ENCODE measurements at regions not wholly inside any gene's neighbourhood (a gene's known extent, or its start where the extent isn't known, plus 50 kb on each side); places are given as distances from the start of the nearest gene placed in this dataset.
"Not testable (repeated sequence)": the region's sequence is repeated elsewhere in the genome, so short reads cannot be mapped to it uniquely, and the experiment has no call there.

GRCh38 chr1:101448018-101448417 lies 211.2 kb downstream of the S1PR1 start:
- POLR2A ChIA-PET, result no interaction called here
- Mint-ChIP-seq H3K27ac (no peak overlapping the region), H3K36me3 (no peaks in the 10 kb centered on the region), H3K4me1 (peaks cover 2 to 21% (median 19%) of the 10 kb centered on the region in 4 donors), H3K27me3 (peaks cover 3 to 11% (median 9%) of the 10 kb centered on the region in 5 donors), H3K4me3 (no peak overlapping the region), H3K9me3 (no peaks in the 10 kb centered on the region)
- no peak for DNase-seq
- no peak for ATAC-seq

- Mint-ChIP-seq H3K4me1 (peaks cover 12 to 36% (median 32%) of the 10 kb centered on the region in 4 donors), H3K27me3 (peaks cover 3 to 11% (median 9%) of the 10 kb centered on the region in 5 donors), H3K27ac (peak overlapping the region in 1 of 10 donors; percentile 9)
- H3K36me3 Mint-ChIP-seq, DNase-seq, ATAC-seq, POLR2A ChIA-PET, H3K9me3 Mint-ChIP-seq, H3K4me3 Mint-ChIP-seq: not testable (repeated sequence)
Observed at GRCh38 chr1:101450691-101451090, 213.9 kb downstream of the S1PR1 start.

GRCh38 chr1:101451888-101452287 lies 215.1 kb downstream of the S1PR1 start:
- Mint-ChIP-seq H3K27ac (peak overlapping the region in 3 of 10 donors; percentile 9 to 66 (median 34)), H3K9me3 (no peaks in the 10 kb centered on the region), H3K27me3 (peaks cover 3 to 10% (median 6%) of the 10 kb centered on the region in 5 donors), H3K4me3 (no peak overlapping the region), H3K4me1 (peaks cover 12 to 36% (median 32%) of the 10 kb centered on the region in 4 donors), H3K36me3 (no peaks in the 10 kb centered on the region)
- ATAC-seq (peak in 1 of 2 donors; percentile 30), DNase-seq (no peak)
- POLR2A ChIA-PET, result no interaction called here

GRCh38 chr1:101452825-101453224 lies 216.0 kb downstream of the S1PR1 start:
- Mint-ChIP-seq H3K4me3 (peak overlapping the region in 2 of 10 donors; percentile 19 to 70), H3K27ac (peak overlapping the region in 5 of 10 donors; percentile 10 to 79 (median 49)), H3K36me3 (no peaks in the 10 kb centered on the region), H3K27me3 (peaks cover 0 to 7% (median 0%) of the 10 kb centered on the region in 5 donors), H3K9me3 (no peaks in the 10 kb centered on the region), H3K4me1 (peaks cover 12 to 36% (median 32%) of the 10 kb centered on the region in 4 donors)
- ATAC-seq (no peak), DNase-seq (no peak)
- POLR2A ChIA-PET, result no interaction called here

GRCh38 chr1:101453844-101454243 lies 217.0 kb downstream of the S1PR1 start:
- H3K27ac Mint-ChIP-seq, result peak overlapping the region in 9 of 10 donors; percentile 10 to 86 (median 68)
- DNase-seq (peak in 1 of 10 donors; percentile 2), ATAC-seq (peak in 1 of 2 donors; percentile 51)
- POLR2A ChIA-PET, result no interaction called here
- H3K4me3 Mint-ChIP-seq, result peak overlapping the region in 9 of 10 donors; percentile 8 to 70 (median 40)
- H3K36me3 Mint-ChIP-seq, result no peaks in the 10 kb centered on the region
- H3K27me3 Mint-ChIP-seq, result peaks cover 0 to 3% (median 0%) of the 10 kb centered on the region in 5 donors
- no peaks in the 10 kb centered on the region for H3K9me3 Mint-ChIP-seq
- H3K4me1 Mint-ChIP-seq, result peaks cover 12 to 36% (median 32%) of the 10 kb centered on the region in 4 donors

- H3K9me3 Mint-ChIP-seq, result no peaks in the 10 kb centered on the region
- H3K4me1 Mint-ChIP-seq, result peaks cover 12 to 36% (median 32%) of the 10 kb centered on the region in 4 donors
- peaks cover 0 to 3% (median 0%) of the 10 kb centered on the region in 5 donors for H3K27me3 Mint-ChIP-seq
- H3K36me3 Mint-ChIP-seq, result no peaks in the 10 kb centered on the region
- H3K4me3 Mint-ChIP-seq, result no peak overlapping the region
- H3K27ac Mint-ChIP-seq, result peak overlapping the region in 2 of 10 donors; percentile 3 to 33
- ATAC-seq (no peak), DNase-seq (no peak)
- POLR2A ChIA-PET, result no interaction called here
Observed at GRCh38 chr1:101455166-101455565, 218.3 kb downstream of the S1PR1 start.

GRCh38 chr1:101460739-101461138 lies 223.9 kb downstream of the S1PR1 start:
- Mint-ChIP-seq H3K27me3 (peaks cover 0 to 3% (median 0%) of the 10 kb centered on the region in 5 donors), H3K9me3 (peaks cover 0 to 3% (median 0%) of the 10 kb centered on the region in 9 donors), H3K36me3 (peaks cover 0 to 2% (median 0%) of the 10 kb centered on the region in 3 donors), H3K4me3 (no peak overlapping the region), H3K27ac (no peak overlapping the region), H3K4me1 (no peaks in the 10 kb centered on the region)
- POLR2A ChIA-PET, result no interaction called here
- ATAC-seq (no peak), DNase-seq (no peak)

- peaks cover 0 to 3% (median 0%) of the 10 kb centered on the region in 9 donors for H3K9me3 Mint-ChIP-seq
- POLR2A ChIA-PET, result no interaction called here
- ATAC-seq (no peak), DNase-seq (no peak)
- H3K36me3 Mint-ChIP-seq, result peaks cover 0 to 2% (median 0%) of the 10 kb centered on the region in 3 donors
- H3K27ac Mint-ChIP-seq, result no peak overlapping the region
- no peak overlapping the region for H3K4me3 Mint-ChIP-seq
- no peaks in the 10 kb centered on the region for H3K27me3 Mint-ChIP-seq
- H3K4me1 Mint-ChIP-seq, result no peaks in the 10 kb centered on the region
Observed at GRCh38 chr1:101463195-101463594, 226.4 kb downstream of the S1PR1 start.

GRCh38 chr1:101465941-101466340 lies 229.1 kb downstream of the S1PR1 start:
- H3K27ac Mint-ChIP-seq, result no peak overlapping the region
- POLR2A ChIA-PET, result no interaction called here

GRCh38 chr1:101474039-101474665 lies 237.3 kb downstream of the S1PR1 start:
- DNase-seq (no peak), ATAC-seq (no peak)
- Mint-ChIP-seq H3K36me3 (peaks cover 0 to 20% (median 16%) of the 10 kb centered on the region in 3 donors), H3K27ac (no peak overlapping the region), H3K9me3 (peaks cover 7 to 31% (median 21%) of the 10 kb centered on the region in 9 donors), H3K4me3 (no peak overlapping the region), H3K27me3 (peaks cover 0 to 7% (median 0%) of the 10 kb centered on the region in 5 donors), H3K4me1 (peaks cover 0 to 6% (median 1%) of the 10 kb centered on the region in 4 donors)
- POLR2A ChIA-PET, result no interaction called here

More at GRCh38 chr1:101465941-101466340, 229.1 kb downstream of the S1PR1 start:
- ATAC-seq (no peak), DNase-seq (no peak)
- Mint-ChIP-seq H3K9me3 (peaks cover 0 to 9% (median 0%) of the 10 kb centered on the region in 9 donors), H3K36me3 (peaks cover 0 to 2% (median 0%) of the 10 kb centered on the region in 3 donors), H3K4me3 (no peak overlapping the region), H3K27me3 (no peaks in the 10 kb centered on the region), H3K4me1 (no peaks in the 10 kb centered on the region)

- Mint-ChIP-seq H3K4me1 (peaks cover 0 to 6% (median 2%) of the 10 kb centered on the region in 4 donors), H3K4me3 (no peak overlapping the region), H3K9me3 (peaks cover 2 to 20% (median 7%) of the 10 kb centered on the region in 9 donors), H3K27me3 (peaks cover 0 to 7% (median 0%) of the 10 kb centered on the region in 5 donors), H3K27ac (no peak overlapping the region), H3K36me3 (peaks cover 0 to 14% (median 13%) of the 10 kb centered on the region in 3 donors)
- no peak for DNase-seq
- POLR2A ChIA-PET, result no interaction called here
- no peak for ATAC-seq
Observed at GRCh38 chr1:101476541-101476940, 239.7 kb downstream of the S1PR1 start.

GRCh38 chr1:101479945-101480344 lies 243.1 kb downstream of the S1PR1 start:
- Mint-ChIP-seq H3K9me3 (peaks cover 0 to 4% (median 0%) of the 10 kb centered on the region in 9 donors), H3K4me1 (peaks cover 0 to 6% (median 2%) of the 10 kb centered on the region in 4 donors), H3K36me3 (no peaks in the 10 kb centered on the region), H3K27me3 (peaks cover 0 to 5% (median 0%) of the 10 kb centered on the region in 5 donors), H3K27ac (no peak overlapping the region), H3K4me3 (no peak overlapping the region)
- ATAC-seq (no peak), DNase-seq (no peak)
- POLR2A ChIA-PET, result no interaction called here

- Mint-ChIP-seq H3K27me3 (peaks cover 0 to 2% (median 0%) of the 10 kb centered on the region in 5 donors), H3K9me3 (peaks cover 0 to 2% (median 0%) of the 10 kb centered on the region in 9 donors), H3K4me3 (no peak overlapping the region), H3K27ac (no peak overlapping the region), H3K36me3 (no peaks in the 10 kb centered on the region), H3K4me1 (peaks cover 0 to 2% (median 0%) of the 10 kb centered on the region in 4 donors)
- ATAC-seq (no peak), DNase-seq (no peak)
- POLR2A ChIA-PET, result no interaction called here
Observed at GRCh38 chr1:101482306-101482705, 245.5 kb downstream of the S1PR1 start.

Measured in naive thymus-derived CD8-positive, alpha-beta T cell (primary cell).